ENCODE measurements at regions not wholly inside any gene's neighbourhood (a gene's known extent, or its start where the extent isn't known, plus 50 kb on each side); places are given as distances from the start of the nearest gene placed in this dataset.

GRCh38 chr12:127035011-127035879 is 1231.7 kb upstream of the TMEM132C start:
- DNase-seq = no peak
- no peak for TF ChIP-seq CTCF (IDR thresholded peaks at IDR 0.05; ENCODE audit: low read depth, low read length)
- no peak overlapping the region for H3K27ac ChIP-seq
- H3K4me3 ChIP-seq (ENCODE audit: low read depth, low read length) = no peak overlapping the region
- no peaks in the 10 kb centered on the region for H3K36me3 ChIP-seq
- no peaks in the 10 kb centered on the region for H3K9me3 ChIP-seq (ENCODE audit: severe bottlenecking)
- H3K27me3 ChIP-seq (ENCODE audit: insufficient read depth, low read depth, severe bottlenecking) = no peaks in the 10 kb centered on the region

GRCh38 chr12:127038152-127038551 is 1228.8 kb upstream of the TMEM132C start:
- Histone ChIP-seq H3K27me3 (ENCODE audit: insufficient read depth, low read depth, severe bottlenecking) (no peaks in the 10 kb centered on the region), H3K4me3 (ENCODE audit: low read depth, low read length) (no peak overlapping the region), H3K27ac (no peak overlapping the region), H3K36me3 (no peaks in the 10 kb centered on the region), H3K9me3 (ENCODE audit: severe bottlenecking) (no peaks in the 10 kb centered on the region)
- DNase-seq = no peak
- TF ChIP-seq CTCF (IDR thresholded peaks at IDR 0.05; ENCODE audit: low read depth, low read length) = no peak

GRCh38 chr12:127038761-127039160 is 1228.2 kb upstream of the TMEM132C start:
- TF ChIP-seq CTCF (IDR thresholded peaks at IDR 0.05; ENCODE audit: low read depth, low read length) = no peak

GRCh38 chr12:127041985-127042625 is 1224.9 kb upstream of the TMEM132C start:
- Histone ChIP-seq H3K27ac (no peak overlapping the region), H3K9me3 (ENCODE audit: severe bottlenecking) (no peaks in the 10 kb centered on the region), H3K36me3 (no peaks in the 10 kb centered on the region), H3K27me3 (ENCODE audit: insufficient read depth, low read depth, severe bottlenecking) (peaks cover 2% of the 10 kb centered on the region), H3K4me3 (ENCODE audit: low read depth, low read length) (no peak overlapping the region)
- no peak for DNase-seq
- TF ChIP-seq CTCF (IDR thresholded peaks at IDR 0.05; ENCODE audit: low read depth, low read length) = no peak

More at GRCh38 chr12:127038761-127039160, 1228.2 kb upstream of the TMEM132C start:
- Histone ChIP-seq H3K36me3 (no peaks in the 10 kb centered on the region), H3K27me3 (ENCODE audit: insufficient read depth, low read depth, severe bottlenecking) (no peaks in the 10 kb centered on the region), H3K4me3 (ENCODE audit: low read depth, low read length) (no peak overlapping the region), H3K9me3 (ENCODE audit: severe bottlenecking) (no peaks in the 10 kb centered on the region), H3K27ac (no peak overlapping the region)
- no peak for DNase-seq

GRCh38 chr12:127043731-127044130 is 1223.2 kb upstream of the TMEM132C start:
- no peak overlapping the region for H3K4me3 ChIP-seq (ENCODE audit: low read depth, low read length)
- H3K27ac ChIP-seq = no peak overlapping the region
- no peak for TF ChIP-seq CTCF (IDR thresholded peaks at IDR 0.05; ENCODE audit: low read depth, low read length)
- DNase-seq = no peak
- H3K36me3 ChIP-seq = no peaks in the 10 kb centered on the region
- H3K27me3 ChIP-seq (ENCODE audit: insufficient read depth, low read depth, severe bottlenecking) = peaks cover 2% of the 10 kb centered on the region
- no peaks in the 10 kb centered on the region for H3K9me3 ChIP-seq (ENCODE audit: severe bottlenecking)
